ENCODE measurements at regions not wholly inside any gene's neighbourhood (a gene's known extent, or its start where the extent isn't known, plus 50 kb on each side); places are given as distances from the start of the nearest gene placed in this dataset.

- DNase-seq (ENCODE audit: low spot score) = no peak
Observed at GRCh38 chr2:14188446-14188845, 444.1 kb upstream of the LRATD1 start.

- DNase-seq (ENCODE audit: low spot score) = no peak
Observed at GRCh38 chr2:14189929-14190328, 442.6 kb upstream of the LRATD1 start.

- DNase-seq (ENCODE audit: low spot score) = no peak
Observed at GRCh38 chr2:14194233-14194632, 438.3 kb upstream of the LRATD1 start.

- no peak for DNase-seq (ENCODE audit: low spot score)
Observed at GRCh38 chr2:14197293-14197692, 435.2 kb upstream of the LRATD1 start.

- no peak for DNase-seq (ENCODE audit: low spot score)
Observed at GRCh38 chr2:14199040-14199439, 433.5 kb upstream of the LRATD1 start.

- DNase-seq (ENCODE audit: low spot score) = no peak
Observed at GRCh38 chr2:14219306-14219705, 413.2 kb upstream of the LRATD1 start.

- DNase-seq (ENCODE audit: low spot score) = no peak
Observed at GRCh38 chr2:14220101-14220500, 412.4 kb upstream of the LRATD1 start.

GRCh38 chr2:14221466-14221865 lies 411.1 kb upstream of the LRATD1 start:
- no peak for DNase-seq (ENCODE audit: low spot score)

- DNase-seq (ENCODE audit: low spot score) = no peak
Observed at GRCh38 chr2:14223576-14223975, 408.9 kb upstream of the LRATD1 start.

- no peak for DNase-seq (ENCODE audit: low spot score)
Observed at GRCh38 chr2:14231391-14231898, 401.1 kb upstream of the LRATD1 start.

GRCh38 chr2:14232217-14232616 lies 400.3 kb upstream of the LRATD1 start:
- no peak for DNase-seq (ENCODE audit: low spot score)

- DNase-seq (ENCODE audit: low spot score) = no peak
Observed at GRCh38 chr2:14234911-14235310, 397.6 kb upstream of the LRATD1 start.

GRCh38 chr2:14235667-14236066 lies 396.9 kb upstream of the LRATD1 start:
- no peak for DNase-seq (ENCODE audit: low spot score)

GRCh38 chr2:14237902-14238301 lies 394.6 kb upstream of the LRATD1 start:
- DNase-seq (ENCODE audit: low spot score) = no peak

- no peak for DNase-seq (ENCODE audit: low spot score)
Observed at GRCh38 chr2:14239605-14240004, 392.9 kb upstream of the LRATD1 start.

GRCh38 chr2:14240868-14241267 lies 391.6 kb upstream of the LRATD1 start:
- DNase-seq (ENCODE audit: low spot score) = no peak

- no peak for DNase-seq (ENCODE audit: low spot score)
Observed at GRCh38 chr2:14245901-14246300, 386.6 kb upstream of the LRATD1 start.

GRCh38 chr2:14255135-14255820 lies 377.2 kb upstream of the LRATD1 start:
- no peak for DNase-seq (ENCODE audit: low spot score)

- DNase-seq (ENCODE audit: low spot score) = no peak
Observed at GRCh38 chr2:14256890-14257289, 375.6 kb upstream of the LRATD1 start.

GRCh38 chr2:14257801-14258507 lies 374.6 kb upstream of the LRATD1 start:
- no peak for DNase-seq (ENCODE audit: low spot score)

GRCh38 chr2:14261771-14262170 lies 370.7 kb upstream of the LRATD1 start:
- DNase-seq (ENCODE audit: low spot score) = no peak

- no peak for DNase-seq (ENCODE audit: low spot score)
Observed at GRCh38 chr2:14263053-14263452, 369.5 kb upstream of the LRATD1 start.

- DNase-seq (ENCODE audit: low spot score) = no peak
Observed at GRCh38 chr2:14270036-14270582, 362.4 kb upstream of the LRATD1 start.
